Prostate gland (tissue), 2 donors: ENCODE measurements at regions not wholly inside any gene's neighbourhood (a gene's known extent, or its start where the extent isn't known, plus 50 kb on each side); places are given as distances from the start of the nearest gene placed in this dataset.

ENCODE experiments used
- DNase-seq: peaks from one replicate; pipeline ENCODE4 v3.0.0-alpha.2; 2019; ENCODE audit warnings: low spot score
- H3K27ac ChIP-seq, 2 donors: fragments of 200-600 bp; sonication (generic); 2 replicates each; pipeline ENCODE4 v1.5.1; 2017 to 2019
- H3K27me3 ChIP-seq: fragments of 200-600 bp; sonication (generic); replicated peaks from 2 replicates; pipeline ENCODE4 v1.5.1; 2019; ENCODE audit not compliant: insufficient read depth
- H3K36me3 ChIP-seq, 2 donors: fragments of 200-600 bp; sonication (generic); 1 replicate in 1 of 2; 2 replicates in 1 of 2; pipeline versions ENCODE4 v1.5.1 to v1.8.1; 2017 to 2019
- H3K4me1 ChIP-seq: fragments of 200-600 bp; sonication (generic); replicated peaks from 2 replicates; pipeline ENCODE4 v1.5.1; 2019
- H3K4me3 ChIP-seq, 2 donors: fragments of 200-600 bp; sonication (generic); 2 replicates each; pipeline ENCODE4 v1.5.1; 2017 to 2019
- H3K9me3 ChIP-seq: fragments of 200-600 bp; sonication (generic); 2 replicates; pipeline ENCODE4 v1.5.1; 2017
- CTCF ChIP-seq, 4 experiments: fragments of 200-600 bp in 2 of 4; fragments of 450-650 bp in 2 of 4; sonication (generic) in 2 of 4; IDR thresholded peaks; 1 replicate in 3 of 4; 2 replicates in 1 of 4; pipeline ENCODE4 v1.5.1; 2016 to 2019; ENCODE audit warnings: antibody characterized with exemption in 4 of 4, mild to moderate bottlenecking in 2 of 4, moderate library complexity in 2 of 4
- POLR2A ChIP-seq: fragments of 450-650 bp; IDR thresholded peaks from one replicate; pipeline ENCODE4 v1.6.1; 2016; ENCODE audit warnings: antibody characterized with exemption, mild to moderate bottlenecking
- POLR2AphosphoS5 ChIP-seq: sonication (generic); formaldehyde crosslinking; IDR thresholded peaks from one replicate; pipeline ENCODE4 v1.6.1; 2017; ENCODE audit warnings: antibody characterized with exemption
- WGBS: methylation state at CpG from one replicate; pipeline ENCODE4 v1.1.5; 2018; 5-methylcytosine and 5-hydroxymethylcytosine counted together
- intact Hi-C: fragments of 100-400 bp; cut with DNase I; formaldehyde crosslinking; loops from one replicate; pipeline ENCODE4 v1.14.2; 2022

GRCh38 chr7:84251277-84251781 lies 56.7 kb upstream of the SEMA3A start:
- TF ChIP-seq POLR2AphosphoS5 (no peak), CTCF (IDR thresholded peaks at IDR 0.05) (no peak), POLR2A (no peak)
- intact Hi-C loops = no loop called here
- no peaks in the 10 kb centered on the region for H3K9me3 ChIP-seq
- no peak overlapping the region for H3K4me3 ChIP-seq
- no peak for DNase-seq
- H3K36me3 ChIP-seq = no peaks in the 10 kb centered on the region
- H3K4me1 ChIP-seq = no peaks in the 10 kb centered on the region
- WGBS = 78% methylated on average over 3 of the region's 3 CpGs
- no peaks in the 10 kb centered on the region for H3K27me3 ChIP-seq
- no peak overlapping the region for H3K27ac ChIP-seq

GRCh38 chr7:84250452-84250851 lies 55.9 kb upstream of the SEMA3A start:
- no peak for DNase-seq

DNA sequence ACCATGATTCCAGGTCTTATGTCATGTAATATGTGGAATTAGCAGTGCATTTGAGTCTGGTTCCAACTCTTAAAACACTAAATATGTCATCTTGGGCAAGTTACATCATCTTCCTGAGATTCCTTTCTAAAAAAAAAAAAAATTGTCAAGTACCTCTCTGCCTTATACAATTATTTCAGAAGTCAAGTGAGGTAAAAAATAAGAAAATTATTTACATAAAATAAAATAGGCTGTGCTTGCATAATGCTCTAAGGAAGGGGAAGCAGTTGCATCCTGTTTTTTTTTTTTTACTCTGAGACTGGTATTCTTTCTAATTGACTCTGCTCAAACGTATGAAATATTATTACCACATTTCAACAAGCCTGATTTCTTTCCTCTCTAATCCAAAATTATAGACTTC lies 55.1 kb upstream of the SEMA3A start:
- Histone ChIP-seq H3K4me3 (no peak overlapping the region), H3K27ac (no peak overlapping the region), H3K9me3 (no peaks in the 10 kb centered on the region), H3K36me3 (no peaks in the 10 kb centered on the region), H3K4me1 (no peaks in the 10 kb centered on the region), H3K27me3 (no peaks in the 10 kb centered on the region)
- WGBS = 70% methylated on average over 1 of the region's 1 CpG
- intact Hi-C loops = no loop called here
- no peak for DNase-seq
- TF ChIP-seq CTCF (IDR thresholded peaks at IDR 0.05) = no peak
- TF ChIP-seq POLR2AphosphoS5 = no peak
- TF ChIP-seq POLR2A = no peak

More at GRCh38 chr7:84250452-84250851, 55.9 kb upstream of the SEMA3A start:
- no peak overlapping the region for H3K4me3 ChIP-seq
- TF ChIP-seq POLR2AphosphoS5 = no peak
- TF ChIP-seq CTCF (IDR thresholded peaks at IDR 0.05) = no peak
- TF ChIP-seq POLR2A = no peak
- intact Hi-C loops = no loop called here
- no peaks in the 10 kb centered on the region for H3K4me1 ChIP-seq
- H3K36me3 ChIP-seq = no peaks in the 10 kb centered on the region
- no peaks in the 10 kb centered on the region for H3K9me3 ChIP-seq
- no peak overlapping the region for H3K27ac ChIP-seq
- H3K27me3 ChIP-seq = no peaks in the 10 kb centered on the region

DNA sequence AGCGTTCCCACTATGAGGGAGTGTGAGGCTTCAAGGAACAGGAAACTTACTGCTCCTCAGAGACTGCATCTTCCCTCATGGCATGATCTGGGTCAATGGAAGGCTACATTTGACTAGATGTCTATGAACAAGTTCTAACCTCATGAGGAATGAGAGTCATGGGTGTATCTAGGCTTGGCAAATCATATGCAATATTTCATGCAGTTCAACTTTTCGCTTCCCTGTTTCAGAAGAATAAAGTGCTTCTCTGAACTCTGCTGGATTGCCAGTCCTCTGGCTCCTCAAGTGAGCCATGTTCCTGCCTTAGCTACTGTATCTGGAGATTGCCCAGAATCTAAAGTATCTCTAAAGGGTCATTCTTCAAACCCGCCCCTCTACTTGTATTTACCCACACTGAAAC lies 54.3 kb upstream of the SEMA3A start:
- Histone ChIP-seq H3K4me1 (no peaks in the 10 kb centered on the region), H3K4me3 (no peak overlapping the region), H3K27ac (no peak overlapping the region), H3K9me3 (no peaks in the 10 kb centered on the region), H3K36me3 (no peaks in the 10 kb centered on the region), H3K27me3 (no peaks in the 10 kb centered on the region)
- 65% methylated on average over 3 of the region's 3 CpGs for WGBS
- TF ChIP-seq POLR2A = no peak
- no peak for TF ChIP-seq CTCF (IDR thresholded peaks at IDR 0.05)
- intact Hi-C loops = no loop called here
- no peak for DNase-seq

- H3K9me3 ChIP-seq = no peaks in the 10 kb centered on the region
- no peaks in the 10 kb centered on the region for H3K27me3 ChIP-seq
- intact Hi-C loops = no loop called here
- DNase-seq = no peak
- H3K4me3 ChIP-seq = no peak overlapping the region
- H3K27ac ChIP-seq = no peak overlapping the region
- WGBS = 37% methylated on average over 3 of the region's 3 CpGs
- TF ChIP-seq POLR2AphosphoS5 (no peak), CTCF (IDR thresholded peaks at IDR 0.05) (no peak), POLR2A (no peak)
- H3K36me3 ChIP-seq = no peaks in the 10 kb centered on the region
- no peaks in the 10 kb centered on the region for H3K4me1 ChIP-seq
These were observed 53.7 kb upstream of the SEMA3A start for GRCh38 chr7:84248267-84248666.
